H54 (cell line): ENCODE measurements at regions not wholly inside any gene's neighbourhood (a gene's known extent, or its start where the extent isn't known, plus 50 kb on each side); places are given as distances from the start of the nearest gene placed in this dataset.

Source experiments
- DNase-seq: peaks from one replicate; pipeline ENCODE4 v3.0.0; 2011; ENCODE audit warnings: low spot score, mixed read lengths; ENCODE audit not compliant: insufficient read length
- FAIRE-seq: peaks from 3 replicates; lab custom pipeline; 2011; peaks lifted over from hg19 to GRCh38; lab: Jason Lieb, UNC
- POLR2A ChIP-seq: IDR thresholded peaks from 2 replicates; pipeline ENCODE4 v1.6.1; 2011; ENCODE audit warnings: low read depth, mild to moderate bottlenecking, low read length

- no peak for FAIRE-seq
- DNase-seq = no peak
- no peak for TF ChIP-seq POLR2A
These were observed 325.1 kb upstream of the IGFBP7 start for GRCh38 chr4:57435300-57435699.

- FAIRE-seq = no peak
- TF ChIP-seq POLR2A = no peak
These were observed 320.5 kb upstream of the IGFBP7 start for GRCh38 chr4:57430726-57431125.

GRCh38 chr4:57426779-57427395, 316.7 kb upstream of the IGFBP7 start:
- peak; percentile 12 for DNase-seq
- no peak for TF ChIP-seq POLR2A
- no peak for FAIRE-seq

More at GRCh38 chr4:57430726-57431125, 320.5 kb upstream of the IGFBP7 start:
- no peak for DNase-seq

GRCh38 chr4:57425610-57426009, 315.4 kb upstream of the IGFBP7 start:
- no peak for TF ChIP-seq POLR2A
- DNase-seq (no peak), FAIRE-seq (no peak)

- DNase-seq (peak; percentile 25), FAIRE-seq (peak; percentile 96)
- no peak for TF ChIP-seq POLR2A
These were observed 314.2 kb upstream of the IGFBP7 start for GRCh38 chr4:57424232-57424897.

GRCh38 chr4:57418133-57418532, 307.9 kb upstream of the IGFBP7 start:
- TF ChIP-seq POLR2A = no peak
- FAIRE-seq = no peak
- no peak for DNase-seq

GRCh38 chr4:57412259-57413054, 302.3 kb upstream of the IGFBP7 start:
- DNase-seq (no peak), FAIRE-seq (no peak)

GRCh38 chr4:57410331-57411052, 300.3 kb upstream of the IGFBP7 start:
- TF ChIP-seq POLR2A = no peak
- FAIRE-seq = no peak
- DNase-seq = no peak

More at GRCh38 chr4:57412259-57413054, 302.3 kb upstream of the IGFBP7 start:
- no peak for TF ChIP-seq POLR2A

GRCh38 chr4:57405359-57405758, 295.2 kb upstream of the IGFBP7 start:
- FAIRE-seq = no peak
- no peak for TF ChIP-seq POLR2A
- DNase-seq = peak; percentile 9

- FAIRE-seq (no peak), DNase-seq (no peak)
- no peak for TF ChIP-seq POLR2A
These were observed 294.3 kb upstream of the IGFBP7 start for GRCh38 chr4:57404483-57404882.

GRCh38 chr4:57403591-57403990, 293.4 kb upstream of the IGFBP7 start:
- no peak for FAIRE-seq
- no peak for DNase-seq
- TF ChIP-seq POLR2A = no peak

GRCh38 chr4:57401586-57401985, 291.4 kb upstream of the IGFBP7 start:
- no peak for TF ChIP-seq POLR2A
- DNase-seq (no peak), FAIRE-seq (no peak)

- no peak for TF ChIP-seq POLR2A
- FAIRE-seq = no peak
- DNase-seq = no peak
These were observed 268.6 kb upstream of the IGFBP7 start for GRCh38 chr4:57378766-57379165.
